IMR-90 (cell line): ENCODE measurements at regions not wholly inside any gene's neighbourhood (a gene's known extent, or its start where the extent isn't known, plus 50 kb on each side); places are given as distances from the start of the nearest gene placed in this dataset.

Experiments used
- ATAC-seq: fragments of 200-7000 bp; cut with Tn5 transposase; 2 replicates; pipeline ENCODE4 v1.9.1; 2020; ENCODE audit warnings: low read depth, mild to moderate bottlenecking, moderate library complexity
- BruUV-seq: library from RNA; stranded (reverse); fragments of 400-500 nt; replicated peaks from 2 replicates; lab custom pipeline; 2021; lab: Mats Ljungman, UMichigan
- CTCF ChIA-PET: fragments of 300-600 bp; formaldehyde crosslinking; extraction: SDS; loops from one replicate; lab custom pipeline; 2021; ENCODE audit warnings: antibody characterized with exemption; lab: Yijun Ruan, JAX
- POLR2A ChIA-PET: fragments of 300-600 bp; sonication (Branson Sonifier 250); formaldehyde crosslinking; loops from one replicate; lab custom pipeline; 2022; ENCODE audit warnings: antibody characterized with exemption; ENCODE audit not compliant: unreplicated experiment; lab: Charles Lee
- DNase-seq: peaks from one replicate; pipeline ENCODE4 v3.0.0; 2013
- H2AFZ ChIP-seq: replicated peaks from 2 replicates; pipeline ENCODE3; 2013; ENCODE audit warnings: low read length, mild to moderate bottlenecking; ENCODE audit not compliant: poor library complexity
- H2AK5ac ChIP-seq: 2 replicates; pipeline ENCODE4 v1.6.1; 2013; ENCODE audit warnings: low read depth, low read length, inconsistent platforms
- H2AK9ac ChIP-seq: replicated peaks from 2 replicates; pipeline ENCODE3; 2013; ENCODE audit warnings: mild to moderate bottlenecking, low read depth, low read length, moderate library complexity; ENCODE audit not compliant: poor library complexity
- H2BK120ac ChIP-seq: 2 replicates; pipeline ENCODE4 v1.6.1; 2013; ENCODE audit warnings: low read depth, low read length, inconsistent platforms
- H2BK15ac ChIP-seq: 3 replicates; pipeline ENCODE4 v1.6.1; 2013; ENCODE audit warnings: low read depth, low read length, inconsistent platforms
- H2BK20ac ChIP-seq: 2 replicates; pipeline ENCODE4 v1.6.1; 2013; ENCODE audit warnings: low read depth, mild to moderate bottlenecking, inconsistent platforms, low read length, moderate library complexity
- H2BK5ac ChIP-seq: 2 replicates; pipeline ENCODE4 v1.6.1; 2013; ENCODE audit warnings: mild to moderate bottlenecking, low read depth, low read length, inconsistent platforms; ENCODE audit not compliant: poor library complexity, severe bottlenecking
- H3K14ac ChIP-seq: replicated peaks from 2 replicates; pipeline ENCODE4 v1.6.1; 2013; ENCODE audit warnings: low read depth, low read length, inconsistent platforms
- H3K18ac ChIP-seq: 2 replicates; pipeline ENCODE4 v1.6.1; 2013; ENCODE audit warnings: low read depth, low read length, control low read depth
- H3K23ac ChIP-seq: 2 replicates; pipeline ENCODE4 v1.6.1; 2013; ENCODE audit warnings: low read depth, low read length, inconsistent platforms
- H3K27ac ChIP-seq: 2 replicates; pipeline ENCODE4 v1.5.1; 2013; ENCODE audit warnings: mild to moderate bottlenecking, control low read depth, low read length; ENCODE audit not compliant: insufficient read depth
- H3K27me3 ChIP-seq: 2 replicates; pipeline ENCODE4 v1.6.1; 2013; ENCODE audit warnings: low read length; ENCODE audit not compliant: control insufficient read depth, insufficient read depth
- H3K36me3 ChIP-seq: 2 replicates; pipeline ENCODE4 v1.6.1; 2013; ENCODE audit warnings: low read length, mixed read lengths; ENCODE audit not compliant: control insufficient read depth, insufficient read depth
- H3K4ac ChIP-seq: 2 replicates; pipeline ENCODE4 v1.6.1; 2013; ENCODE audit warnings: low read depth, low read length, inconsistent platforms
- H3K4me1 ChIP-seq: 2 replicates; pipeline ENCODE4 v1.6.1; 2013; ENCODE audit warnings: low read length, mixed read lengths; ENCODE audit not compliant: control insufficient read depth, insufficient read depth
- H3K4me2 ChIP-seq: 2 replicates; pipeline ENCODE4 v1.6.1; 2013; ENCODE audit warnings: low read depth, mild to moderate bottlenecking, control low read depth, low read length, moderate library complexity
- H3K4me3 ChIP-seq: 2 replicates; pipeline ENCODE4 v1.5.1; 2013; ENCODE audit warnings: low read depth, mild to moderate bottlenecking, control low read depth, low read length, moderate library complexity; ENCODE audit not compliant: insufficient read depth
- H3K56ac ChIP-seq: 2 replicates; pipeline ENCODE4 v1.6.1; 2013; ENCODE audit warnings: low read length, inconsistent platforms; ENCODE audit not compliant: insufficient read depth; ENCODE audit errors: extremely low read depth
- H3K79me1 ChIP-seq, 2 experiments: 2 replicates each; pipeline ENCODE4 v1.6.1; 2013; ENCODE audit warnings: low read length in 2 of 2, inconsistent platforms in 1 of 2, low read depth in 1 of 2
- H3K9ac ChIP-seq: 2 replicates; pipeline ENCODE4 v1.6.1; 2013; ENCODE audit warnings: low read depth, low read length, control low read depth
- H3K9me1 ChIP-seq: 2 replicates; pipeline ENCODE4 v1.6.1; 2013; ENCODE audit warnings: low read length, inconsistent platforms; ENCODE audit not compliant: insufficient read depth
- H3K9me3 ChIP-seq: 2 replicates; pipeline ENCODE4 v1.6.1; 2013; ENCODE audit warnings: low read length; ENCODE audit not compliant: control insufficient read depth, insufficient read depth
- H4K20me1 ChIP-seq: 2 replicates; pipeline ENCODE4 v1.6.1; 2013; ENCODE audit warnings: low read length, inconsistent platforms; ENCODE audit not compliant: insufficient read depth
- H4K5ac ChIP-seq: 2 replicates; pipeline ENCODE4 v1.6.1; 2013; ENCODE audit warnings: mild to moderate bottlenecking, low read depth, low read length, control low read depth
- H4K8ac ChIP-seq, 2 experiments: 2 replicates each; pipeline ENCODE4 v1.6.1; 2013; ENCODE audit warnings: low read depth in 2 of 2, low read length in 2 of 2, control low read depth in 1 of 2, inconsistent platforms in 1 of 2
- H4K91ac ChIP-seq: 2 replicates; pipeline ENCODE4 v1.6.1; 2013; ENCODE audit warnings: low read depth, low read length, inconsistent platforms; ENCODE audit not compliant: insufficient read depth
- MAFK ChIP-seq: IDR thresholded peaks from 2 replicates; pipeline ENCODE4 v1.6.1; 2012; ENCODE audit warnings: low read depth, low read length, improper control_type of control experiment
- SMC3 ChIP-seq: fragments of 150-350 bp; IDR thresholded peaks from 2 replicates; pipeline ENCODE4 v1.6.1; 2016; ENCODE audit warnings: low read depth, mild to moderate bottlenecking, antibody characterized with exemption, low read length, moderate library complexity
- WGBS, 2 experiments: methylation state at CpG; one replicate each; pipeline versions ENCODE4 v1.1.5 to v1.1.7; 2013; ENCODE audit warnings: missing lambda C conversion rate in 2 of 2; ENCODE audit not compliant: insufficient read length in 1 of 2; ENCODE audit errors: extremely low coverage in 2 of 2; 5-methylcytosine and 5-hydroxymethylcytosine counted together
- dilution Hi-C: fragments of 300-500 bp; cut with HindIII; formaldehyde crosslinking; loops from one replicate; pipeline ENCODE4 v1.14.3; 2018; ENCODE audit warnings: low sequenced_read_pairs; ENCODE audit not compliant: unreplicated experiment
- in situ Hi-C: fragments of 300-500 bp; cut with MboI; formaldehyde crosslinking; loops from 3 replicates; pipeline ENCODE4 v1.14.3; 2019; ENCODE audit warnings: low sequenced_read_pairs, inconsistent platforms, mixed read lengths
- intact Hi-C: fragments of 100-400 bp; cut with micrococcal nuclease; formaldehyde crosslinking; loops from 2 replicates; pipeline ENCODE4 v1.10.0; 2022

GRCh38 chr17:79369001-79369400, 241.8 kb downstream of the RBFOX3 start:
- Histone ChIP-seq H3K14ac (no peak overlapping the region), H3K18ac (no peak overlapping the region), H3K23ac (no peak overlapping the region), H3K36me3 (no peaks in the 10 kb centered on the region), H4K20me1 (no peaks in the 10 kb centered on the region), H3K79me1 (no peaks in the 10 kb centered on the region), H4K8ac (no peak overlapping the region), H2BK15ac (no peak overlapping the region), H3K4me3 (no peak overlapping the region), H3K27me3 (peaks cover 13% of the 10 kb centered on the region), H2AFZ (no peak overlapping the region), H4K91ac (no peak overlapping the region), H2AK5ac (no peak overlapping the region), H2BK5ac (no peak overlapping the region), H2AK9ac (no peak overlapping the region), H2BK120ac (no peak overlapping the region), H3K56ac (no peak overlapping the region), H2BK20ac (no peak overlapping the region), H3K4me1 (no peaks in the 10 kb centered on the region), H4K5ac (no peak overlapping the region), H3K4ac (no peak overlapping the region), H3K9me1 (no peaks in the 10 kb centered on the region), H3K27ac (no peak overlapping the region), H3K4me2 (no peak overlapping the region), H3K9ac (no peak overlapping the region), H3K9me3 (no peaks in the 10 kb centered on the region)
- dilution Hi-C loops (no loop called here), intact Hi-C loops (no loop called here), in situ Hi-C loops (no loop called here)
- ATAC-seq (no peak), DNase-seq (no peak)
- ChIA-PET CTCF (no interaction called here), POLR2A (no interaction called here)
- no CpG with 5 or more reads among the region's 14 CpGs for WGBS, 2 experiments
- no TSS peak for BruUV-seq
- TF ChIP-seq MAFK (no peak), SMC3 (no peak)
